Caco-2 (cell line): ENCODE measurements at regions not wholly inside any gene's neighbourhood (a gene's known extent, or its start where the extent isn't known, plus 50 kb on each side); places are given as distances from the start of the nearest gene placed in this dataset.

Experiments used
- BruUV-seq: library from RNA; stranded (reverse); fragments of 400-500 nt; replicated peaks from 2 replicates; lab custom pipeline; 2021; lab: Mats Ljungman, UMichigan
- CTCF ChIA-PET: fragments of 300-600 bp; sonication (Branson Sonifier 250); formaldehyde crosslinking; loops from one replicate; lab custom pipeline; 2022; ENCODE audit warnings: antibody characterized with exemption; lab: Charles Lee
- POLR2A ChIA-PET: fragments of 300-600 bp; sonication (Branson Sonifier 250); formaldehyde crosslinking; loops from one replicate; lab custom pipeline; 2022; ENCODE audit warnings: antibody characterized with exemption; lab: Charles Lee
- DNase-seq, 2 experiments: peaks; one replicate each; pipeline versions ENCODE4 v3.0.0 to v3.0.0-alpha.2; 2020 to 2022
- H3K27me3 ChIP-seq: replicated peaks from 2 replicates; pipeline ENCODE4 v1.6.0; 2011; ENCODE audit warnings: low read length; ENCODE audit not compliant: control insufficient read depth, insufficient read depth
- H3K36me3 ChIP-seq: 2 replicates; pipeline ENCODE4 v1.5.1; 2011; ENCODE audit warnings: low read length; ENCODE audit not compliant: control insufficient read depth, insufficient read depth
- H3K4me1 ChIP-seq: fragments of 250-450 bp; sonication (Bioruptor Pico); 2 replicates; pipeline ENCODE4 v1.5.1; 2020; ENCODE audit warnings: mild to moderate bottlenecking
- H3K4me3 ChIP-seq: 2 replicates; pipeline ENCODE4 v1.5.1; 2011; ENCODE audit warnings: low read depth, mild to moderate bottlenecking, control low read depth, low read length
- H3K9me3 ChIP-seq: fragments of 250-450 bp; sonication (Bioruptor Pico); 2 replicates; pipeline ENCODE4 v1.5.1; 2020; ENCODE audit warnings: mild to moderate bottlenecking, moderate library complexity
- H3K27ac Mint-ChIP-seq: one replicate; pipeline ENCODE4 v1.8.0; 2022; ENCODE audit warnings: mixed read lengths; ENCODE audit not compliant: unreplicated experiment
- H3K27me3 Mint-ChIP-seq: one replicate; pipeline ENCODE4 v1.8.0; 2022; ENCODE audit warnings: mixed read lengths; ENCODE audit not compliant: insufficient read depth, unreplicated experiment
- H3K36me3 Mint-ChIP-seq: one replicate; pipeline ENCODE4 v1.8.0; 2022; ENCODE audit warnings: mild to moderate bottlenecking, mixed read lengths; ENCODE audit not compliant: insufficient read depth, unreplicated experiment
- H3K4me1 Mint-ChIP-seq: one replicate; pipeline ENCODE4 v1.8.0; 2022; ENCODE audit warnings: low read depth, mixed read lengths; ENCODE audit not compliant: unreplicated experiment
- H3K4me3 Mint-ChIP-seq: one replicate; pipeline ENCODE4 v1.8.0; 2022; ENCODE audit warnings: mild to moderate bottlenecking, moderate library complexity, mixed read lengths; ENCODE audit not compliant: unreplicated experiment
- H3K9me3 Mint-ChIP-seq: one replicate; pipeline ENCODE4 v1.8.0; 2022; ENCODE audit warnings: mixed read lengths; ENCODE audit not compliant: unreplicated experiment
- intact Hi-C: fragments of 100-400 bp; cut with micrococcal nuclease; formaldehyde crosslinking; loops from one replicate; pipeline ENCODE4 v1.10.0; 2022; ENCODE audit not compliant: unreplicated experiment
- TF ChIP-seq, protein P1 (sequence below), 2 experiments: fragments of 200-600 bp in 1 of 2; IDR thresholded peaks; 1 replicate in 1 of 2; 2 replicates in 1 of 2; pipeline versions ENCODE4 v1.5.1 to v1.8.0; 2011 to 2022; ENCODE audit warnings: antibody characterized with exemption in 1 of 2, control low read depth in 1 of 2, inconsistent platforms in 1 of 2, low read depth in 1 of 2, low read length in 1 of 2, mild to moderate bottlenecking in 1 of 2, moderate library complexity in 1 of 2; ENCODE audit not compliant: insufficient read depth in 1 of 2, severe bottlenecking in 1 of 2, unreplicated experiment in 1 of 2

DNA sequence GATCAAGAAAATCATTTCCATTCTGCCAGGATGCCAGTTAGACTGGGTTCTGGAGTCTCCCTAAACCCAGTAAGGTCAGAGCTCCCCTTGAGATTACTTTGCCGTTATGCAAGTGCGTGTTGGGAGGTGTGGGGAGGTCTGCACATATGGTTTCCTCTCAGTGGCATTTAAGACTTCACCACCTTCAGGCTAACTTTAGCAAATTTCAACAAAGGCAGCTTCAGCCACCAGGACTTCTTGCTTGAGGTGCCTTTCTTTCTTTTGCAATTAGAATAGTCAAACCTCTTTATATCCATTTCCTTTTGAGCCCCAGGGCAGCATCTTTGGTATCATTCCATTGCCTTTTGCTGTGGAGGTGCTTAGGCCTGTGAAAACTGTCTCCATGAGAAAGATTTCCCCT, 117.2 kb upstream of the CCND2 start:
- H3K36me3 Mint-ChIP-seq, result no peaks in the 10 kb centered on the region
- intact Hi-C loops, result no loop called here
- Histone ChIP-seq H3K9me3 (no peaks in the 10 kb centered on the region), H3K4me1 (peaks cover 7% of the 10 kb centered on the region; the same call in 1 of the 2 replicates), H3K4me3 (no peak overlapping the region), H3K36me3 (no peaks in the 10 kb centered on the region), H3K27me3 (no peaks in the 10 kb centered on the region; the same call in 1 of the 2 replicates)
- DNase-seq, result no peak
- peaks cover 6% of the 10 kb centered on the region for H3K9me3 Mint-ChIP-seq
- H3K4me3 Mint-ChIP-seq, result no peak overlapping the region
- H3K4me1 Mint-ChIP-seq, result peaks cover 11% of the 10 kb centered on the region
- POLR2A ChIA-PET, result no interaction called here
- no TSS peak for BruUV-seq
- CTCF ChIA-PET, result no interaction called here
- TF ChIP-seq, protein P1, sequence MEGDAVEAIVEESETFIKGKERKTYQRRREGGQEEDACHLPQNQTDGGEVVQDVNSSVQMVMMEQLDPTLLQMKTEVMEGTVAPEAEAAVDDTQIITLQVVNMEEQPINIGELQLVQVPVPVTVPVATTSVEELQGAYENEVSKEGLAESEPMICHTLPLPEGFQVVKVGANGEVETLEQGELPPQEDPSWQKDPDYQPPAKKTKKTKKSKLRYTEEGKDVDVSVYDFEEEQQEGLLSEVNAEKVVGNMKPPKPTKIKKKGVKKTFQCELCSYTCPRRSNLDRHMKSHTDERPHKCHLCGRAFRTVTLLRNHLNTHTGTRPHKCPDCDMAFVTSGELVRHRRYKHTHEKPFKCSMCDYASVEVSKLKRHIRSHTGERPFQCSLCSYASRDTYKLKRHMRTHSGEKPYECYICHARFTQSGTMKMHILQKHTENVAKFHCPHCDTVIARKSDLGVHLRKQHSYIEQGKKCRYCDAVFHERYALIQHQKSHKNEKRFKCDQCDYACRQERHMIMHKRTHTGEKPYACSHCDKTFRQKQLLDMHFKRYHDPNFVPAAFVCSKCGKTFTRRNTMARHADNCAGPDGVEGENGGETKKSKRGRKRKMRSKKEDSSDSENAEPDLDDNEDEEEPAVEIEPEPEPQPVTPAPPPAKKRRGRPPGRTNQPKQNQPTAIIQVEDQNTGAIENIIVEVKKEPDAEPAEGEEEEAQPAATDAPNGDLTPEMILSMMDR (IDR thresholded peaks at IDR 0.05; ENCODE audit: insufficient read depth in 1 of 2, low read depth in 1 of 2, low read length in 1 of 2, severe bottlenecking in 1 of 2, unreplicated experiment in 1 of 2), result no peak
- H3K27me3 Mint-ChIP-seq, result peaks cover 2% of the 10 kb centered on the region
- no peak overlapping the region for H3K27ac Mint-ChIP-seq

DNA sequence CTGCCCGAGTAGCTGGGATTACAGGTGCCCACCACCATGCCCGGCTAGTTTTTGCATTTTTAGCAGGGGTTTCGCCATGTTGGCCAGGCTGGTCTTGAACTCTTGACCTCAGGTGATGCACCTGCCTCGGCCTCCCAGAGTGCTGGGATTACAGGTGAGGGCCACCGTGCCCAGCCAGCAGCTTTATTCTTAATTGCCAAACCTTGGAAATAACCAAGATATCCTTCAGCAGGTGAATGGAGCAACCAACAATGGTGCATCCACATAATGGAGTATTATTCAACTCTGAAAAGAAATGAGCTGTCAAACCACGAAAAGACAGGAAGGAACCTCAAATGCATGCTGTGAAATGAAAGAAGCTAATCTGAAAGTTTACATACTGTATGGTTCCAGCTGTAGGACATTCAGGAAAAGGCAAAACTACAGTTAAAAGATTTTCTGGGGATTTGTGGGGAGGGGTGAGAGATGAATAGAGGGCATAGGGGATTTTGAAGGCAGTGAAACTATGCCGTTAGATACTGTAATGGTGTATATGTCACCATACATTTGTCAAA, 118.8 kb upstream of the CCND2 start:
- TF ChIP-seq, protein P1 (IDR thresholded peaks at IDR 0.05; ENCODE audit: insufficient read depth in 1 of 2, low read depth in 1 of 2, low read length in 1 of 2, severe bottlenecking in 1 of 2, unreplicated experiment in 1 of 2), result no peak
- H3K4me1 ChIP-seq, result peaks cover 7% of the 10 kb centered on the region; the same call in 1 of the 2 replicates
- intact Hi-C loops, result no loop called here
- Mint-ChIP-seq H3K36me3 (no peaks in the 10 kb centered on the region), H3K4me1 (peaks cover 11% of the 10 kb centered on the region), H3K27me3 (peaks cover 3% of the 10 kb centered on the region), H3K9me3 (peaks cover 10% of the 10 kb centered on the region), H3K27ac (no peak overlapping the region), H3K4me3 (no peak overlapping the region)
- H3K4me3 ChIP-seq, result no peak overlapping the region
- POLR2A ChIA-PET, result no interaction called here
- no TSS peak for BruUV-seq
- H3K27me3 ChIP-seq, result no peaks in the 10 kb centered on the region; the same call in 1 of the 2 replicates
- CTCF ChIA-PET, result interaction anchor here (0.9 kb wide), 1 partner anchor 47 kb away, joined by 3 read pairs; no protein-coding TSS in a partner anchor
- DNase-seq, result no peak
- H3K36me3 ChIP-seq, result no peaks in the 10 kb centered on the region
- no peaks in the 10 kb centered on the region for H3K9me3 ChIP-seq

DNA sequence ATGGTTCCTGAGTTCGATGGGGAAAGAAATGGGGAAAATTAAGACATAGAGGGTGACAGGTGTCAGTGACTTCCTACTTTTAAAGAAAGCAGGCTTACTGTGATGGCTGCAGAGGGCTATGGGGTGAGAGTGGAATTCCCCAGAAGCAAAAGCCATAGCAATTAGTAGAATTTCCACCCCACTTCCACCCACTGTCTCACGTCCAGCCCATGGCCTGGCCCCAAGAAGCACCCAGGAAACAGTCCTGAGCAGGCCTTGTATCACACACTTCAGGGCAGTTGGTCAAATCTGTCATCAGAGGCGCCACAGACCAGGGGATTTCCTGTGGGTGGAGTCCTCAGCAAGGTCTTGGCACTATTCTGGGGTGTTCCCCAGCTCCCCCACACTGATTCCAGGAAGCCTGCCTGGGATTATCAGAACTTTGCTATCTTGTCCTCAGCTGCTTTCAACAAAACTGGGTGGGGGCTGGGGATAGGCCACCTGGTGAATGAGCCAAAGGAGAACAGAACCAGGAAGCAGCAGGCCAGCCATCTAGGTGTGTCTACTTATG, 120.1 kb upstream of the CCND2 start:
- no peak overlapping the region for H3K27ac Mint-ChIP-seq
- CTCF ChIA-PET, result interaction anchor here (0.9 kb wide), 1 partner anchor 46 kb away, joined by 3 read pairs; no protein-coding TSS in a partner anchor

More for the DNA sequence above, 120.1 kb upstream of the CCND2 start:
- peaks cover 7% of the 10 kb centered on the region; the same call in 1 of the 2 replicates for H3K4me1 ChIP-seq
- H3K4me3 Mint-ChIP-seq, result no peak overlapping the region
- no peak for DNase-seq
- H3K4me1 Mint-ChIP-seq, result peaks cover 11% of the 10 kb centered on the region
- TF ChIP-seq, protein P1 (IDR thresholded peaks at IDR 0.05; ENCODE audit: insufficient read depth in 1 of 2, low read depth in 1 of 2, low read length in 1 of 2, severe bottlenecking in 1 of 2, unreplicated experiment in 1 of 2), result no peak
- H3K9me3 ChIP-seq, result no peaks in the 10 kb centered on the region
- peaks cover 6% of the 10 kb centered on the region for H3K27me3 Mint-ChIP-seq
- no peak overlapping the region for H3K4me3 ChIP-seq
- no peaks in the 10 kb centered on the region for H3K36me3 Mint-ChIP-seq
- peaks cover 10% of the 10 kb centered on the region for H3K9me3 Mint-ChIP-seq
- POLR2A ChIA-PET, result no interaction called here
- no peaks in the 10 kb centered on the region for H3K36me3 ChIP-seq
- H3K27me3 ChIP-seq, result no peaks in the 10 kb centered on the region; the same call in 1 of the 2 replicates
- intact Hi-C loops, result no loop called here
- no TSS peak for BruUV-seq
